ENCODE measurements at regions not wholly inside any gene's neighbourhood (a gene's known extent, or its start where the extent isn't known, plus 50 kb on each side); places are given as distances from the start of the nearest gene placed in this dataset.

DNA sequence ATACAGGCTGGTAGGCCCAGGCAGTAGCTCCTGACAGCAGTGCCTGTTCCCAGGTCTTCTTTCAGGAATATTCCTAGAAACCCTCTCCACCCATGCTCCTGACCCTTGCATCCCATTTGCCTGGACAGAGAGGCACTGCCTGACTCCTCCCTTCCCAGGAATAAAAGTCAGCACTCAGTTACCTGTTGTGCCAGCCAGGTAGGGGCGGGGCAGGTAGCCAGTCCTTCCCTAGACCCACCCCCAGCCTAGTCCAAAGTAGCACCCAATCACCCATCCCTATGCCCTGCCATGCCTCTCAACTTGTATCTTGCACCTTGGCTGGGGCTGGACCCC is 129.9 kb downstream of the MRPL14 start:
- TF ChIP-seq POLR2A (IDR thresholded peaks at IDR 0.05) (no peak), CTCF (IDR thresholded peaks at IDR 0.05) (no peak)
- DNase-seq: no peak
- Histone ChIP-seq H3K27ac (no peak overlapping the region), H3K27me3 (peaks cover 0 to 23% (median 2%) of the 10 kb centered on the region in 4 donors), H3K36me3 (no peaks in the 10 kb centered on the region), H3K4me1 (peaks cover 7 to 9% (median 8%) of the 10 kb centered on the region in 3 donors), H3K4me3 (no peak overlapping the region), H3K9me3 (no peaks in the 10 kb centered on the region)
- 80 to 86% methylated on average over 1 of the region's 1 CpG for WGBS, 2 donors
- intact Hi-C loops (cut with DNase I): no loop called here

- intact Hi-C loops (cut with DNase I): no loop called here
- H3K27ac ChIP-seq: peak overlapping the region in 1 of 4 donors; percentile 21
- H3K27me3 ChIP-seq: peaks cover 0 to 17% (median 0%) of the 10 kb centered on the region in 4 donors
- H3K4me3 ChIP-seq: no peak overlapping the region
- TF ChIP-seq POLR2A (IDR thresholded peaks at IDR 0.05) (no peak), CTCF (IDR thresholded peaks at IDR 0.05) (no peak)
- no peaks in the 10 kb centered on the region for H3K9me3 ChIP-seq
- no peak for DNase-seq
- H3K36me3 ChIP-seq: no peaks in the 10 kb centered on the region
- peaks cover 1 to 4% (median 3%) of the 10 kb centered on the region in 3 donors for H3K4me1 ChIP-seq
- 81 to 90% methylated on average over 8 of the region's 8 CpGs for WGBS, 2 donors
Observed at GRCh38 chr6:43996618-43997344, 130.5 kb downstream of the MRPL14 start.

DNA sequence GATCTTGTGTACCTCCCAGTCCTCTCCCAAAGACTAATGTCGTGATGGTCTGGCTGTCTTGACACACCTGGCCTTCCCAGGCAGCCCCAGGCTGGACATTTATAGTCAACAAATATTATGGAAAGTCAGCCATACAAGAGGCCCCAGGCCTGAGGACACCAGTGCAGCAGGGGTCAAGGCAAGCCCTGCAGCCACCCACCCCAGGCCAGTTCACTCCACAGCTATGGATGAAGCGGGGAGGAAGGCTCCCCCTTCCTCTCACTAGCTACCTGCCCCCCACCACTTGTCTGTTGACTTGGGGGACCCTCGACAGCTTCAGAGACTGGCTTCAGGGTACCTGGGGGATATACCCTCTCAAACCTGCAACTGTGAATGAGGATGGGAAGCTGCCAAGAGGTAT is 132.1 kb downstream of the MRPL14 start:
- intact Hi-C loops (cut with DNase I): no loop called here
- WGBS, 2 donors: 80% methylated on average over 3 of the region's 3 CpGs; no CpG with 5 or more reads in 1 of the 2 donors
- Histone ChIP-seq H3K27ac (no peak overlapping the region), H3K36me3 (no peaks in the 10 kb centered on the region), H3K9me3 (no peaks in the 10 kb centered on the region), H3K27me3 (peaks cover 0 to 2% (median 0%) of the 10 kb centered on the region in 4 donors), H3K4me3 (no peak overlapping the region), H3K4me1 (peaks cover 0 to 13% (median 5%) of the 10 kb centered on the region in 3 donors)
- TF ChIP-seq CTCF (IDR thresholded peaks at IDR 0.05): no peak
- TF ChIP-seq POLR2A (IDR thresholded peaks at IDR 0.05): no peak
- no peak for DNase-seq

- DNase-seq: no peak
- TF ChIP-seq POLR2A (IDR thresholded peaks at IDR 0.05): no peak
- no peak for TF ChIP-seq CTCF (IDR thresholded peaks at IDR 0.05)
- H3K27ac ChIP-seq: no peak overlapping the region
Observed at GRCh38 chr6:43993881-43994523, 133.2 kb downstream of the MRPL14 start.

More at GRCh38 chr6:43993881-43994523, 133.2 kb downstream of the MRPL14 start:
- no peak overlapping the region for H3K4me3 ChIP-seq
- H3K4me1 ChIP-seq: peaks cover 0 to 15% (median 5%) of the 10 kb centered on the region in 3 donors
- H3K9me3 ChIP-seq: no peaks in the 10 kb centered on the region
- H3K36me3 ChIP-seq: no peaks in the 10 kb centered on the region
- intact Hi-C loops (cut with DNase I): no loop called here
- no peaks in the 10 kb centered on the region for H3K27me3 ChIP-seq
- 68 to 75% methylated on average over 3 to 5 of the region's 5 CpGs for WGBS, 2 donors

Data from esophagus squamous epithelium (tissue), 5 donors.